Epithelial cell of proximal tubule (primary cell): ENCODE measurements at regions not wholly inside any gene's neighbourhood (a gene's known extent, or its start where the extent isn't known, plus 50 kb on each side); places are given as distances from the start of the nearest gene placed in this dataset.
"Not testable (repeated sequence)": the region's sequence is repeated elsewhere in the genome, so short reads cannot be mapped to it uniquely, and the experiment has no call there.

Experiments used
- DNase-seq: peaks from one replicate; pipeline ENCODE4 v3.0.0-alpha.2; 2011; ENCODE audit warnings: low read depth
- H3K4me3 ChIP-seq: 2 replicates; pipeline ENCODE4 v1.5.1; 2011; ENCODE audit warnings: low read depth, mild to moderate bottlenecking, low read length
- TF ChIP-seq, protein P1 (sequence below): conservative IDR thresholded peaks from 2 replicates; pipeline ENCODE4 v1.5.1; 2012; ENCODE audit warnings: low read depth, mild to moderate bottlenecking, low read length

- no peak for DNase-seq
- no peak overlapping the region for H3K4me3 ChIP-seq
- TF ChIP-seq, protein P1, sequence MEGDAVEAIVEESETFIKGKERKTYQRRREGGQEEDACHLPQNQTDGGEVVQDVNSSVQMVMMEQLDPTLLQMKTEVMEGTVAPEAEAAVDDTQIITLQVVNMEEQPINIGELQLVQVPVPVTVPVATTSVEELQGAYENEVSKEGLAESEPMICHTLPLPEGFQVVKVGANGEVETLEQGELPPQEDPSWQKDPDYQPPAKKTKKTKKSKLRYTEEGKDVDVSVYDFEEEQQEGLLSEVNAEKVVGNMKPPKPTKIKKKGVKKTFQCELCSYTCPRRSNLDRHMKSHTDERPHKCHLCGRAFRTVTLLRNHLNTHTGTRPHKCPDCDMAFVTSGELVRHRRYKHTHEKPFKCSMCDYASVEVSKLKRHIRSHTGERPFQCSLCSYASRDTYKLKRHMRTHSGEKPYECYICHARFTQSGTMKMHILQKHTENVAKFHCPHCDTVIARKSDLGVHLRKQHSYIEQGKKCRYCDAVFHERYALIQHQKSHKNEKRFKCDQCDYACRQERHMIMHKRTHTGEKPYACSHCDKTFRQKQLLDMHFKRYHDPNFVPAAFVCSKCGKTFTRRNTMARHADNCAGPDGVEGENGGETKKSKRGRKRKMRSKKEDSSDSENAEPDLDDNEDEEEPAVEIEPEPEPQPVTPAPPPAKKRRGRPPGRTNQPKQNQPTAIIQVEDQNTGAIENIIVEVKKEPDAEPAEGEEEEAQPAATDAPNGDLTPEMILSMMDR = no peak
These were observed 1640.7 kb downstream of the C4orf33 start for GRCh38 chr4:130736436-130737185.

- TF ChIP-seq, protein P1 = no peak
- H3K4me3 ChIP-seq = no peak overlapping the region
- no peak for DNase-seq
These were observed 1642.3 kb downstream of the C4orf33 start for GRCh38 chr4:130738233-130738632.

GRCh38 chr4:130747842-130748241 lies 1651.9 kb downstream of the C4orf33 start:
- no peak overlapping the region for H3K4me3 ChIP-seq
- TF ChIP-seq, protein P1 = no peak
- DNase-seq = no peak

- TF ChIP-seq, protein P1 = no peak
- DNase-seq = no peak
- no peak overlapping the region for H3K4me3 ChIP-seq
These were observed 1658.0 kb downstream of the C4orf33 start for GRCh38 chr4:130753926-130754325.

- DNase-seq = no peak
- H3K4me3 ChIP-seq = no peak overlapping the region
- TF ChIP-seq, protein P1 = no peak
These were observed 1664.3 kb downstream of the C4orf33 start for GRCh38 chr4:130760246-130760645.

DNA sequence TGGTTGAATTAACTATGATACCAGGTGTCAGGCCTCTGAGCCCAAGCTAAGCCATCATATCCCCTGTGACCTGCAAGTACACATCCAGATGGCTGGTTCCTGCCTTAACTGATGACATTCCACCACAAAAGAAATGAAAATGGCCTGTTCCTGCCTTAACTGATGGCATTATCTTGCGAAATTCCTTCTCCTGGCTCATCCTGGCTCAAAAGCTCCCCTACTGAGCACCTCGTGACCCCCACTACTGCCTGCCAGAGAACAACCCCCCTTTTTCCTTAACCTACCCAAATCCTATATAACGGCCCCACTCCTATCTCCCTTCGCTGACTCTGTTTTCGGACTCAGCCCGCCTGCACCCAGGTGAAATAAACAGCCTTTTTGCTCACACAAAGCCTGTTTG lies 1671.4 kb downstream of the C4orf33 start:
- not testable (repeated sequence) for H3K4me3 ChIP-seq, DNase-seq

GRCh38 chr4:130772966-130773365 lies 1677.0 kb downstream of the C4orf33 start:
- H3K4me3 ChIP-seq, DNase-seq: not testable (repeated sequence)

GRCh38 chr4:130808492-130808891 lies 1712.5 kb downstream of the C4orf33 start:
- H3K4me3 ChIP-seq = no peak overlapping the region
- DNase-seq = no peak
- TF ChIP-seq, protein P1 = peak; percentile 74
